HG03060 (cell line): ENCODE measurements at regions not wholly inside any gene's neighbourhood (a gene's known extent, or its start where the extent isn't known, plus 50 kb on each side); places are given as distances from the start of the nearest gene placed in this dataset.

Experiments used
- ATAC-seq: cut with Tn5 transposase; IDR thresholded peaks from one replicate; pipeline ENCODE4 v1.9.1; 2021; ENCODE audit warnings: low read depth, moderate number of reproducible peaks; ENCODE audit not compliant: unreplicated experiment

DNA sequence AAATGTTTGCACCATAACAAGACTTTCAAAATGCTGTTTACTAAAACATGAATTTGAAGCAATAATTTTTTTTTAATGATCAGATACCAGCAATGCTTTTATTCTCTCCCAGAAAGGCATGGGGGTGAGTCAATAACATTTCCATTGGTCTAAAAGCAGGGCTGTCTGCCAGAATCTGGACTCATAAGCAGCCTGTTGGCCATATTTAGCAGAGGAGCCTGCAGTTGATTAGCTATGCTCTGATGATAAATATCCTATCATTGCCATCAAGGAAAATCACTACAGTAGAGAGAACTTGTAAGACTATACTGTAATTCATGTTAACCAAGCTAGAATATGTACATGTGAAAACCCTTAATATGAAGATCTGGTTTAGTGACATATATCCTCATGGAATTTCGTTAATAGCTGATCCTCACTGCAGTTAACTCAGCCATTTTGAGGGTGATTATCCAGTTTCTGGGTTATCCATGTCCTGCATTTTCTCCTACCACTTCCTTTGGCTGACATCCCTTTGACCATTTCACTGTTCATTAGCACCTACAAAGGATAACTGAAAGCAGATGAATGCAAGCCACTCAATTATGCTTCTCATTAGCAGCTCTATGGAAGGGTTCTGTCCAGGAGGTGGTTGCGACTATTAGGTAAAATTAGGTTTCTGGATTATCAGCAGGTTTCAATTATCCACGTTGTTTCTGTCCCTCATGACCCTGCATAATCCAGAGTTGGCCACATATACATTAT lies 72.9 kb upstream of the DIAPH2 start:
- no peak for ATAC-seq

- ATAC-seq: no peak
Measured at GRCh38 chrX:96615448-96615847, 69.2 kb upstream of the DIAPH2 start.

- ATAC-seq: no peak
Measured at GRCh38 chrX:96619588-96619987, 65.1 kb upstream of the DIAPH2 start.

DNA sequence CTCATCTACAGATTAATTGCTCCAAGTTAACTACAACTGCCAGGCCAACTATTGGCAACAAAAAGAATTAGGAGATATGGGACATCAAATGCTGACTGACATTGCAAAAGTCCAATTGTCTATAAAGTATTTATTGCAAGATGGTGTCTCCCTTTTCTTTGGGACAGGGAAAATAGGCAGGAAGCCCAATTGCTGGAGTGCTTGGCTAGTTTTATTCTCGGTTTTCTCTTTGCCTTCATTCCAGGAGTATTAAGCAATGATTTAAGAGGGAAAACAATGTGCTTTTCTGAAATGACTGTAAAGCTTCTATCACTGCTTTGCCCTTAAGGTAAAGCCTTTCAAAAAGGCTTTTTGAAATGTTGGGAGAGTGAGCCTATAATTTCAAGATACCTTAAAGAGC lies 62.8 kb upstream of the DIAPH2 start:
- no peak for ATAC-seq
